Peyer's patch (tissue), 4 donors: ENCODE measurements at regions not wholly inside any gene's neighbourhood (a gene's known extent, or its start where the extent isn't known, plus 50 kb on each side); places are given as distances from the start of the nearest gene placed in this dataset.

Source experiments
- DNase-seq, 3 donors: peaks; one replicate each; pipeline ENCODE4 v3.0.0-alpha.2; 2017 to 2019
- H3K27ac ChIP-seq, 4 donors: fragments of 200-600 bp; sonication (generic); one replicate each; pipeline ENCODE4 v1.5.1; 2016 to 2019
- H3K27me3 ChIP-seq, 2 donors: fragments of 200-600 bp; sonication (generic); one replicate each; pipeline ENCODE4 v1.5.1; 2019
- H3K36me3 ChIP-seq, 3 donors: fragments of 200-600 bp; sonication (generic); one replicate each; pipeline ENCODE4 v1.5.1; 2016 to 2019
- H3K4me1 ChIP-seq, 4 donors: fragments of 200-600 bp; sonication (generic); one replicate each; pipeline ENCODE4 v1.5.1; 2016 to 2019
- H3K4me3 ChIP-seq, 4 donors: fragments of 200-600 bp; sonication (generic); 1 replicate in 3 of 4; 2 replicates in 1 of 4; pipeline ENCODE4 v1.5.1; 2016 to 2019; ENCODE audit warnings: mild to moderate bottlenecking in 1 of 4
- H3K9me3 ChIP-seq, 4 donors: fragments of 200-600 bp; sonication (generic); one replicate each; pipeline ENCODE4 v1.5.1; 2016 to 2019; ENCODE audit warnings: mild to moderate bottlenecking in 1 of 4
- POLR2A ChIP-seq, 2 donors: fragments of 450-650 bp; IDR thresholded peaks; one replicate each; pipeline ENCODE4 v1.5.1; 2017; ENCODE audit warnings: antibody characterized with exemption in 2 of 2, mild to moderate bottlenecking in 2 of 2, moderate library complexity in 2 of 2
- TF ChIP-seq, protein P1 (sequence below), 6 experiments: fragments of 450-650 bp in 4 of 6; fragments of 200-600 bp in 2 of 6; sonication (generic) in 1 of 6; IDR thresholded peaks; one replicate each; pipeline ENCODE4 v1.5.1; 2017 to 2019; ENCODE audit warnings: antibody characterized with exemption in 6 of 6, mild to moderate bottlenecking in 3 of 6, moderate library complexity in 1 of 6

- DNase-seq, result no peak
- no peak for TF ChIP-seq POLR2A (IDR thresholded peaks at IDR 0.05)
- TF ChIP-seq, protein P1, sequence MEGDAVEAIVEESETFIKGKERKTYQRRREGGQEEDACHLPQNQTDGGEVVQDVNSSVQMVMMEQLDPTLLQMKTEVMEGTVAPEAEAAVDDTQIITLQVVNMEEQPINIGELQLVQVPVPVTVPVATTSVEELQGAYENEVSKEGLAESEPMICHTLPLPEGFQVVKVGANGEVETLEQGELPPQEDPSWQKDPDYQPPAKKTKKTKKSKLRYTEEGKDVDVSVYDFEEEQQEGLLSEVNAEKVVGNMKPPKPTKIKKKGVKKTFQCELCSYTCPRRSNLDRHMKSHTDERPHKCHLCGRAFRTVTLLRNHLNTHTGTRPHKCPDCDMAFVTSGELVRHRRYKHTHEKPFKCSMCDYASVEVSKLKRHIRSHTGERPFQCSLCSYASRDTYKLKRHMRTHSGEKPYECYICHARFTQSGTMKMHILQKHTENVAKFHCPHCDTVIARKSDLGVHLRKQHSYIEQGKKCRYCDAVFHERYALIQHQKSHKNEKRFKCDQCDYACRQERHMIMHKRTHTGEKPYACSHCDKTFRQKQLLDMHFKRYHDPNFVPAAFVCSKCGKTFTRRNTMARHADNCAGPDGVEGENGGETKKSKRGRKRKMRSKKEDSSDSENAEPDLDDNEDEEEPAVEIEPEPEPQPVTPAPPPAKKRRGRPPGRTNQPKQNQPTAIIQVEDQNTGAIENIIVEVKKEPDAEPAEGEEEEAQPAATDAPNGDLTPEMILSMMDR (IDR thresholded peaks at IDR 0.05), result peak in 2 of 6 experiments; percentile 7 to 11
- H3K4me1 ChIP-seq, result no peaks in the 10 kb centered on the region
- no peaks in the 10 kb centered on the region for H3K9me3 ChIP-seq
- H3K27ac ChIP-seq, result no peak overlapping the region
- H3K4me3 ChIP-seq, result no peak overlapping the region
- H3K36me3 ChIP-seq, result no peaks in the 10 kb centered on the region
- no peaks in the 10 kb centered on the region for H3K27me3 ChIP-seq
Observed at GRCh38 chr6:80742481-80742880, 636.0 kb downstream of the BCKDHB start.

GRCh38 chr6:80733641-80734040, 627.2 kb downstream of the BCKDHB start:
- no peak for DNase-seq
- H3K9me3 ChIP-seq, result no peaks in the 10 kb centered on the region
- no peak overlapping the region for H3K27ac ChIP-seq
- H3K27me3 ChIP-seq, result no peaks in the 10 kb centered on the region
- H3K36me3 ChIP-seq, result no peaks in the 10 kb centered on the region
- H3K4me1 ChIP-seq, result no peaks in the 10 kb centered on the region
- no peak for TF ChIP-seq POLR2A (IDR thresholded peaks at IDR 0.05)
- TF ChIP-seq, protein P1 (IDR thresholded peaks at IDR 0.05), result no peak
- H3K4me3 ChIP-seq, result no peak overlapping the region

DNA sequence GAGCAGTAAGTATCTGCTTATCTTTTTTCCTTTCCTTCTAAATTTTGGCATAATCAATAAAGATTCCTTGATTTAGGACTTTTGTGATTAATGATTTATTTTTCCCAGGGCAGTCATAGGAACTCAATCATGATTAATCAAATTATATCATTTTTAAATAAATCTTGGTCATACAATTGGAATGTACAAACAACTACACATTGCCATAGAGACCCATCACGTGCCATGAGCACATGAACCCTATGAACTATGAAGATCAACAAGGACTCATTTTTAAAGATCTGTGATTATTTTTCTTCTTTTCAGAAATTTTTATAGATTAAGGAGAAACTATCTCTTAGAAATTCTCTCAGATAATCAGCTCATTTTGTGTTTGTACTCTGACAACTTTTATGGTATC, 622.4 kb downstream of the BCKDHB start:
- TF ChIP-seq, protein P1 (IDR thresholded peaks at IDR 0.05), result no peak
- TF ChIP-seq POLR2A (IDR thresholded peaks at IDR 0.05), result no peak

GRCh38 chr6:80728101-80728750, 621.8 kb downstream of the BCKDHB start:
- no peak for DNase-seq
- H3K4me3 ChIP-seq, result no peak overlapping the region
- H3K27ac ChIP-seq, result no peak overlapping the region
- H3K27me3 ChIP-seq, result no peaks in the 10 kb centered on the region
- H3K36me3 ChIP-seq, result no peaks in the 10 kb centered on the region
- no peak for TF ChIP-seq POLR2A (IDR thresholded peaks at IDR 0.05)
- TF ChIP-seq, protein P1 (IDR thresholded peaks at IDR 0.05), result no peak
- H3K9me3 ChIP-seq, result no peaks in the 10 kb centered on the region
- no peaks in the 10 kb centered on the region for H3K4me1 ChIP-seq

More for the DNA sequence above, 622.4 kb downstream of the BCKDHB start:
- Histone ChIP-seq H3K36me3 (no peaks in the 10 kb centered on the region), H3K4me1 (no peaks in the 10 kb centered on the region), H3K4me3 (no peak overlapping the region), H3K9me3 (no peaks in the 10 kb centered on the region), H3K27ac (no peak overlapping the region), H3K27me3 (no peaks in the 10 kb centered on the region)
- DNase-seq, result no peak

- Histone ChIP-seq H3K4me3 (no peak overlapping the region), H3K36me3 (no peaks in the 10 kb centered on the region), H3K27ac (no peak overlapping the region), H3K4me1 (no peaks in the 10 kb centered on the region), H3K27me3 (no peaks in the 10 kb centered on the region), H3K9me3 (no peaks in the 10 kb centered on the region)
- DNase-seq, result no peak
- no peak for TF ChIP-seq POLR2A (IDR thresholded peaks at IDR 0.05)
- TF ChIP-seq, protein P1 (IDR thresholded peaks at IDR 0.05), result no peak
Observed at GRCh38 chr6:80725156-80725930, 618.9 kb downstream of the BCKDHB start.
